ENCODE measurements at regions not wholly inside any gene's neighbourhood (a gene's known extent, or its start where the extent isn't known, plus 50 kb on each side); places are given as distances from the start of the nearest gene placed in this dataset.

GRCh38 chr20:19839053-19839452 lies 81.0 kb downstream of the RIN2 start:
- TF ChIP-seq CTCF (IDR thresholded peaks at IDR 0.05) (no peak), POLR2A (IDR thresholded peaks at IDR 0.05) (no peak)

Data from testis (tissue), 2 donors.